ENCODE measurements at regions not wholly inside any gene's neighbourhood (a gene's known extent, or its start where the extent isn't known, plus 50 kb on each side); places are given as distances from the start of the nearest gene placed in this dataset.

DNA sequence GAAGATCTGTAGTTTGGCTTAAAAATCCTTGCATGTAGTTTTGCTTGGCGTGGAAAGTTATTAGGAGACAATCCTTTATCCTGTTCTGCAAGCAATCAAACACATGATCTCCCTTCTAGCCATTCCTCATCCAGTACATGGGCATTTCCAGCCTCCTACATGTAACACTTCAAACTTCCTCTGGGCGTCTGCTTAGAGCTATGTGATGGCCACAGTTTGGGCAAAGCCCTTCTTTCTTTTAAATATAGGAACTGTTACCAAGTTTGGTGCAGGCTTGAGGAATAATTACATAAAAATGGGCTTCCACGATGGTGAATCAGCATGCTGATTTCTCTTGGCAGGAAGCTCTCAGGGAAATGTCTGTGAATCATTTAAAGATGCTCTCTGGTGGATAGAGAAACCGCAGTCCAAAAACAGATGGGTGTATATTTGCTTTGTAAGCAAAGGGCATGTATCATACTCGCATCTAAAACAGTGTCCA, 176.9 kb upstream of the FMN2 start:
- Histone ChIP-seq H3K4me1 (peaks cover 0 to 45% (median 27%) of the 10 kb centered on the region in 4 donors), H3K27ac (peak overlapping the region in 3 of 4 donors; percentile 49 to 61 (median 60)), H3K9me3 (no peaks in the 10 kb centered on the region), H3K36me3 (no peaks in the 10 kb centered on the region), H3K27me3 (no peaks in the 10 kb centered on the region), H3K4me3 (no peak overlapping the region)
- no peak for DNase-seq
- intact Hi-C loops (cut with DNase I), result no loop called here
- TF ChIP-seq POLR2AphosphoS5 (IDR thresholded peaks at IDR 0.05) (peak in 2 of 4 donors; percentile 7 to 19), POLR2A (IDR thresholded peaks at IDR 0.05) (no peak)
- TF ChIP-seq, protein P1, sequence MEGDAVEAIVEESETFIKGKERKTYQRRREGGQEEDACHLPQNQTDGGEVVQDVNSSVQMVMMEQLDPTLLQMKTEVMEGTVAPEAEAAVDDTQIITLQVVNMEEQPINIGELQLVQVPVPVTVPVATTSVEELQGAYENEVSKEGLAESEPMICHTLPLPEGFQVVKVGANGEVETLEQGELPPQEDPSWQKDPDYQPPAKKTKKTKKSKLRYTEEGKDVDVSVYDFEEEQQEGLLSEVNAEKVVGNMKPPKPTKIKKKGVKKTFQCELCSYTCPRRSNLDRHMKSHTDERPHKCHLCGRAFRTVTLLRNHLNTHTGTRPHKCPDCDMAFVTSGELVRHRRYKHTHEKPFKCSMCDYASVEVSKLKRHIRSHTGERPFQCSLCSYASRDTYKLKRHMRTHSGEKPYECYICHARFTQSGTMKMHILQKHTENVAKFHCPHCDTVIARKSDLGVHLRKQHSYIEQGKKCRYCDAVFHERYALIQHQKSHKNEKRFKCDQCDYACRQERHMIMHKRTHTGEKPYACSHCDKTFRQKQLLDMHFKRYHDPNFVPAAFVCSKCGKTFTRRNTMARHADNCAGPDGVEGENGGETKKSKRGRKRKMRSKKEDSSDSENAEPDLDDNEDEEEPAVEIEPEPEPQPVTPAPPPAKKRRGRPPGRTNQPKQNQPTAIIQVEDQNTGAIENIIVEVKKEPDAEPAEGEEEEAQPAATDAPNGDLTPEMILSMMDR (IDR thresholded peaks at IDR 0.05), result peak in 1 of 4 experiments; percentile 13
- 46 to 51% methylated on average over 5 of the region's 5 CpGs for WGBS, 2 donors

- DNase-seq, result no peak
- no peaks in the 10 kb centered on the region for H3K9me3 ChIP-seq
- no peak overlapping the region for H3K27ac ChIP-seq
- H3K4me3 ChIP-seq, result no peak overlapping the region
- H3K36me3 ChIP-seq, result no peaks in the 10 kb centered on the region
- TF ChIP-seq, protein P1 (IDR thresholded peaks at IDR 0.05), result no peak
- TF ChIP-seq POLR2AphosphoS5 (IDR thresholded peaks at IDR 0.05) (no peak), POLR2A (IDR thresholded peaks at IDR 0.05) (no peak), EP300 (IDR thresholded peaks at IDR 0.05) (no peak)
- intact Hi-C loops (cut with DNase I), result no loop called here
- 54 to 62% methylated on average over 4 of the region's 4 CpGs for WGBS, 2 donors
- peaks cover 0 to 16% (median 8%) of the 10 kb centered on the region in 4 donors for H3K4me1 ChIP-seq
- H3K27me3 ChIP-seq, result no peaks in the 10 kb centered on the region
These were observed 173.0 kb upstream of the FMN2 start for GRCh38 chr1:239918634-239919033.

DNA sequence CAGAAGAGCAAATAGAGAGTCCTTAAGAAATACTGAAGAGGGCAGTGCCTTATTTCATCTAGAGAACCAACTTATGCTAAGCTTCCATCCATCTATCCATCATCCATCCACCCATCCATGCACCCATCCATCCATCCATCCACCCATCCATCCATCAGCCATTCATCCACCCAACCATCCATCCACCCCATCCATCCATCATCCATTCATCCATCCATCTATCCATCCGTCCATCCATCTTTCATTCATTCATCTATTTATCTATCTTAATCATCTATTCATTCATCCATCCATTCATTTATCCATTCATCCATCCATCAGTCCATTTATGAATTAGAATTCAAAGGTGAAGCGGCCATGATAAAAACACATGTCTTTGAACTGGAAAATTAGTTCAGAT, 171.5 kb upstream of the FMN2 start:
- intact Hi-C loops (cut with DNase I), result no loop called here
- H3K27me3 ChIP-seq, result no peaks in the 10 kb centered on the region
- 87 to 88% methylated on average over 2 of the region's 2 CpGs for WGBS, 2 donors
- H3K9me3 ChIP-seq, result no peaks in the 10 kb centered on the region
- no peak for DNase-seq
- no peak overlapping the region for H3K27ac ChIP-seq
- TF ChIP-seq POLR2A (IDR thresholded peaks at IDR 0.05) (no peak), POLR2AphosphoS5 (IDR thresholded peaks at IDR 0.05) (no peak), EP300 (IDR thresholded peaks at IDR 0.05) (no peak)
- TF ChIP-seq, protein P1 (IDR thresholded peaks at IDR 0.05), result no peak
- peaks cover 0 to 3% (median under 1%) of the 10 kb centered on the region in 4 donors for H3K4me1 ChIP-seq
- no peaks in the 10 kb centered on the region for H3K36me3 ChIP-seq
- H3K4me3 ChIP-seq, result no peak overlapping the region

DNA sequence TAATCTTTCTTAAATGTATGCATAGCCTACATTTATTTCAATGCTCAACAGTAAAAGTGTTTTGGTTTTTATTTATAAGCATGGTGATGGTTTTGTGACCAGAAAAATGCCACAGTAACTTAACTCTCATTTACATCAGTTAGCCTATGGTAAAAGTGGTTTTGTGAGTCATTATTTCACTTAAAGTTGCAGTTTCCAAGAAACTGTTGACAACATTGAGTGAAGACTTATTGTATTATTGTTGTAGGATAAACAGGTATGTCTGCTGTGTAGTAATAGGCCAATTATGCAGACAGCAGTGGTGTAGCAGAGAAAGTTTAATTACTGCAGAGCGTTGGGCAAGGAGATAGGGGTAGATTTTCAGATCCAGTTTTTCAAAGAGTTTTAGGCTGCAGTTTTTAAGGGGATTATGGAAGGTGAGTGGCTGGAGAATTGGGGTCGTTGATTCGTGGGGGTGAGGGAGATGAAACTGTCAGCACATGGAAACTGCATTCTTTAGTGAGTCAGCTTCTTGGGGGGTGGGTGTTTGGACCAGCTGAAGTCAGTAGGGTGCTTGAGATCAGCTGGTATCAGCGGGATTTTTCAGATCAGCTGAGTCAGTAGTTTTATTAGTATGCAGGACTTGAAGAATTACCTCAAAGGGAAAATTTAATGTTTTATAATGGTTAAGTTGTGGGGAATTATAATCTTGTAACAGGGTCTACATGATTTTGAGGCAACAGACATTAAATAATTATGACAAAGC, 168.7 kb upstream of the FMN2 start:
- no peak for DNase-seq
- intact Hi-C loops (cut with DNase I), result no loop called here
- H3K4me3 ChIP-seq, result no peak overlapping the region

GRCh38 chr1:239924741-239925350, 166.8 kb upstream of the FMN2 start:
- WGBS, 2 donors, result 96% methylated on average over 30 of the region's 30 CpGs
- Histone ChIP-seq H3K27ac (no peak overlapping the region), H3K9me3 (no peaks in the 10 kb centered on the region), H3K36me3 (no peaks in the 10 kb centered on the region), H3K27me3 (no peaks in the 10 kb centered on the region), H3K4me3 (no peak overlapping the region), H3K4me1 (no peaks in the 10 kb centered on the region)
- intact Hi-C loops (cut with DNase I), result no loop called here
- no peak for DNase-seq
- no peak for TF ChIP-seq POLR2A (IDR thresholded peaks at IDR 0.05)
- TF ChIP-seq, protein P1 (IDR thresholded peaks at IDR 0.05), result no peak
- TF ChIP-seq EP300 (IDR thresholded peaks at IDR 0.05), result no peak
- TF ChIP-seq POLR2AphosphoS5 (IDR thresholded peaks at IDR 0.05), result no peak

More for the DNA sequence above, 168.7 kb upstream of the FMN2 start:
- H3K36me3 ChIP-seq, result no peaks in the 10 kb centered on the region
- H3K27ac ChIP-seq, result no peak overlapping the region
- H3K4me1 ChIP-seq, result no peaks in the 10 kb centered on the region
- 77 to 82% methylated on average over 4 of the region's 4 CpGs for WGBS, 2 donors
- no peaks in the 10 kb centered on the region for H3K27me3 ChIP-seq
- no peak for TF ChIP-seq POLR2AphosphoS5 (IDR thresholded peaks at IDR 0.05)
- no peaks in the 10 kb centered on the region for H3K9me3 ChIP-seq
